HG03280 (cell line): ENCODE measurements at regions not wholly inside any gene's neighbourhood (a gene's known extent, or its start where the extent isn't known, plus 50 kb on each side); places are given as distances from the start of the nearest gene placed in this dataset.

Experiments
- ATAC-seq: cut with Tn5 transposase; IDR thresholded peaks from one replicate; pipeline ENCODE4 v1.9.1; 2021; ENCODE audit warnings: mild to moderate bottlenecking, moderate library complexity; ENCODE audit not compliant: unreplicated experiment

- ATAC-seq = no peak
Observed at GRCh38 chr17:79457376-79457775, 153.5 kb downstream of the RBFOX3 start.

DNA sequence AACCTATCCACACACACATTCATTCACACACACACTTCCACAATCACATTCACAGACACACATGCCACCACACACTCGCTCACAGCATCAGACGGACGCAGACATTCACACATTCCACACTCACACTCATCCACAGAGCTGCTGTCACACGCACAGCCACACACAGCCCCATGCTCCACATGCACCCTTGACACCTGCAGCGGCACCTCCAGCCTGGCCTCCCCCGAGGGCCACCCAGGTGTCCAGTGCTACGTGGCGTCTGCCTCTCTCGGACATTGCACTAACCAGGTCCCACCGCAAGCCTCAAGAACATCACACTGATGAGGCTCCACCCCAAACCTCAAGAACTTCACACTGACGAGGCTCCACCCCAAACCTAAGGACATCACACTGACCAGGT is 155.2 kb downstream of the RBFOX3 start:
- no peak for ATAC-seq

DNA sequence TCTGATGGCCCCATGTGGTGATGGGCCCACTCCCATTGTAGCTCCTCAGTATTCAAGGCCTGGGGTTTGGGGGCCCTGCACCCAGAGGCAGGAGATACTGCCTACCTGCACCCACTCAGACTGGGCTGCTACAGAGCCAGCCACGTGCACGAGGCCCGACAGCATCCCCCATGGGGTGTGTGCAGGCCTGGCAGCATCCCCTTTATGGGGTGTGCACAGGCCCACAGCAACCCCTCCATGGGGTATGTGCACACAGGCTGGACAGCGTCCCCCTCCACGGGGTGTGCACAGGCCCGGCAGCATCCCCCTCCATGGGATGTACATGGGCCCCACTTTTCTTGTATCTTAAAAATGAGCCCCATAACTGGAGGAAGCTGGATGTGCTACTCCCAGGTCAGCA is 156.0 kb downstream of the RBFOX3 start:
- ATAC-seq = no peak

GRCh38 chr17:79453481-79453880 is 157.4 kb downstream of the RBFOX3 start:
- no peak for ATAC-seq

GRCh38 chr17:79452706-79453105 is 158.1 kb downstream of the RBFOX3 start:
- ATAC-seq = no peak

DNA sequence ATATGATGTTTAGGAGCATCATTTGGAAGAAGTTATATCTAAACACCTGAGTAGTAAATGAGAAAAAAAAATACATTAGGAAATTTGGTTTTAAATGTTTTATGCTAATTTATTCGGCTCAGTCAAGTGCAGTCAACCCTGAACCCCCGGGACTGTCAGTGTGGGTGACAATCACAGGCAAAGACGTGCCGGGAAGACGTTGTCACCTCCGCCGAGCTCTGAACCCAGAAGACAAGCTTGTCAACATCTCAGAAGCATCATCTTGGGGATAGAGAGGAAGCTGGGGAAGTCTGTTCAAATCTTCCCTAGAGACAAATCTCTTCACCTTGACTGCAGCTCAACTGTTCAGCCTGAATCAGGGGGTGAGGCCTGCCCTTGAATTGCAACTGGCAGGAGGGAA is 159.7 kb downstream of the RBFOX3 start:
- no peak for ATAC-seq

GRCh38 chr17:79446399-79447009 is 164.3 kb downstream of the RBFOX3 start:
- ATAC-seq = no peak

GRCh38 chr17:79444198-79444597 is 166.7 kb downstream of the RBFOX3 start:
- ATAC-seq = no peak

DNA sequence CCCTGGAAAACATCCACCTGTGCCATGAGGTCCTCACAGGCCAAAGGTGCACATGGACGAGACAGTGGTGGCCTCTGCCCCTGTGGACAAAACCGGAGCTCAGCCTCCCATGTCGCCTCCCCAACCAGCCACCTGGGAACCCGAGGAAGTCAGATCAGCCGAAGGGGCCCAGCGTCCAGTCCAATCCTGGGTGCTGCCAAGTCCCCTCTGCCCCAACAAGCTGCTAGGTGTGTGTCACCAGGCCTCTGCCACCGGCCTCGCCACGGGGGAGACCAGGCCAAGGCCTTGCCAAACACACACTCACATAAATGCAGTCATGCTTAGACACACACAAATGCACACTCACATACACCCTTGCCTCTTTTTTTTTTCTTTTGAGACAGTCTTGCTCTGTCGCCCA is 167.8 kb downstream of the RBFOX3 start:
- no peak for ATAC-seq

DNA sequence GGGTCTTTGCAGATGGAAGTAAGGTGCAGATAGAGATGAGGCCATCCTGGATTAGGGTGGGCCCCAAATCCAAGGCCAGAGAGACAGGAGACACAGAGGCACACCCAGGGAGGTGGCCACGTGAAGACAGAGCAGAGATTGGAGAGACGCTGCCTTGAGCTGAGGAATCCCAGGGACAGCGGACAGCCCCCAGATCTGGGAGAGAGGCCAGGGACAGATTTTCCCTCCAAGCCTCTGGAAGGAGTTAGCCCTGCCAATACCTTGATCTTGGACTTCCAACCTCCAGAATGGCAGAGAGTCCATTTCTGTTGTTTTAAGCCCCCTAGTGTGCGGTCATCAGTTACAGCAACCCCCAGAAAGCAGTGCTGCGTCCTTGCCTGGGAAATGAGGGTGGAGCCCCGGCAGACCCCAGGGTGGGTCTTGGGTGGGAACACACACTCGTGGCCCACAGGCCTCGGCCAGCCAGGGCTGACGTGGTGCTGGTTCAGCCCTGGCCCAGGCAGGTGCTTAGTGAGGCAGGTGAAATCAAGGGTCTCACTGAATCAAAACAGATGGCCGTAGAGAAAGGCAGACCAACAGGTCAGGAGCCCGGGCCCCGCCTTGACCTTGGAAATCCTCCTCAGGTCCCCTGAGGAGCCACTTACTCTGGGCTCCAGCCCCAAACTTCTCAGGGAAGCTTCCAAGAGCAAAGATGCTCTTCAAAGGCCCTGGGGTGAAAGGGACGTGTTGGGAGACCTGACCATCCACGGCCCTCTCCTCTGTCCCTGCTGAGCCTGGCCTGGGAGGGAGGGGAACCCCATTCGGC is 169.3 kb downstream of the RBFOX3 start:
- no peak for ATAC-seq

DNA sequence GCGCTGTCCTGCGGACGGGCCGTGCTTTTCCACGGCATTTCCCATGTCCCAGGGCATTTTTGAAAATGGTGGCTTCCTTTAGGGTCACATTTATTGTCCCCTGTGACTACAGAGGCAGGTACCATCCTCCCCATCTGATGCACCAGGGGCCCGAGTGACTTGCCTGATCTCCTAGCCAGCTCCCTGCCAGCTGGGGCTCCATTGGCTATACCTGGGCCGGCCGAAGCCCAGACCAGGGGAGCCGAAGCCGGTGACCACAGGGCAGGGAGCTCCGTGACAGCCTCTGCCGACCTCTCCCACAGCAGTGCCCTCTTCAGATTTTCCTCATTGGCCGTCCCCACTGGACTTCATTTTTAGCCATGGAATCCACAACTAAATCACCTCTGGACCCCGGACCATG is 170.6 kb downstream of the RBFOX3 start:
- ATAC-seq = no peak

GRCh38 chr17:79439493-79439892 is 171.4 kb downstream of the RBFOX3 start:
- ATAC-seq = no peak

- no peak for ATAC-seq
Observed at GRCh38 chr17:79438546-79439334, 172.1 kb downstream of the RBFOX3 start.

GRCh38 chr17:79438058-79438457 is 172.8 kb downstream of the RBFOX3 start:
- ATAC-seq = no peak

DNA sequence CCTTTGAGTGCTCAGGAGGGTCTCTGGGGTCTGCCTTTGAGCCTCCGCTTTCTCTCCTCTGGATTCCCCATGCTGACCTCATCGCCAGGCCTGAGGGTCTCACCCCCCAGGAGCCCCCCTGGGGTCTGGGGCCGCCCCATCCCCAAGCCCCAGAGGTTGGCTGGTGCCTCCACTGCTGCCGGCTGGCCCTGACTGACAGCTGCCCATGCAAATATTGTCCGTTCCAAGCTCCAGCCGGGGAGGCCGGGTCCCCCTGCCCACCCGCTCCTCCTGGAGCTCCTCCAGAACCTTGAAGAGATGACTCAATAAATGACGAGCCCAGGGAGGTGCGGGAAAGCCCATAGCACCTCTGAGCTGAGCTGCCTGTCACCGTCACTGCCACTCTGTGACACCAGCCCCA is 173.8 kb downstream of the RBFOX3 start:
- no peak for ATAC-seq

GRCh38 chr17:79435962-79436361 is 174.9 kb downstream of the RBFOX3 start:
- ATAC-seq = no peak

DNA sequence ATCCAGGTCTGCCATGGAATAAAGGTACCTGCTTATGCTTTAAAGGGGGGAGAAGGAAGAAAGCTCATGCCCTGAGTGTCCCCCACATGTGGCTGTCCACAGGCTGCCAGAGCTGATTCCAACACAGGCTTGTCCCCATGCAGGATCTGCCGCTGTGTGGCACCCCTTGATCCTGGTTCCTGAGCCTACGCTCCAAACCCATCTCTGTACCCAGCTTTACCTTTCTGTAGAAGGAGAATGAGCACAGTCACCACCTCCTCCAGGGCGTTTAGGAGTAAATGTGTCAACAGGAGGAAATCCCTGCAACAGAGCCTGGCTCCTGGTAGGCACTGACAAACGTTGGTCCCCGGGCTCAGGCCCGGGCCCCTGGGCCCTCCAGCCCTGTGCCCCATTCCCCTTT is 175.6 kb downstream of the RBFOX3 start:
- ATAC-seq = no peak

DNA sequence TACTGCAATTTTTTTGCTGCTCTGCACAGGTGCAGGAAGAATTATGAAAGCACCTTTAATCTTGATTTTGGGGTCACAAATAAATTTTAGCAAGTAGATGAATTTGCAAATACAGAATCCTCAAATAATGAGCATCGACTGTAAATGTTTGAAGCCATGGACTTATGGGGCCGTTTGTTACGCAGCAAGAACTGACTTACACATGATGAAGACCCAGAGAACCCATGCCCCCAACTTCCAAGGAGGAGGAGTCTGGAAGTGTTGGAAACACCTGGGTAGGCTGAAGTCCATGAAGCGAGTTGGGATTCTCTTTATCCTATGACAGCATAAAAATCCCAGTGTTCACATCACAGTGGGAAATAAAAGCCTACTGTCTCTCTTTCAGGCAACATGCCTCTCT is 176.6 kb downstream of the RBFOX3 start:
- no peak for ATAC-seq

DNA sequence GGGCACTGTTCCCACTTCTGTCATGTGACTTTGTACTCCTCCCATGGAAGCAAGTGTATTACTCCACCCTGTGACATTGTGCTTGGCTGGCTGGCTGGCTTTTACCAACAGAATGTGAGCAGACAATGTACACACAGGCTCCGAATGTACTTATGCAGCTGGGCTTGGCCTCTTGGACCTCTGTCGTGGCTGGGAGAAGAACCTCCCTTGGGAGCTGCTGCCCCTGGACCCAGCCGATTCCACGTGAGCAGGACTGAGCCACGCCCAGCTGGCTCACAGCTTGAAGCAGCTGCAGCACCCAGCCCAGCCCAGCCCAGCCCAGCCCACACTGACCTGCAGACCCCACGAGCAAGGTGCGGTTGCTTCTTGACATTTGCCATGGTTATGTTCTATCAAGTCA is 177.5 kb downstream of the RBFOX3 start:
- no peak for ATAC-seq

DNA sequence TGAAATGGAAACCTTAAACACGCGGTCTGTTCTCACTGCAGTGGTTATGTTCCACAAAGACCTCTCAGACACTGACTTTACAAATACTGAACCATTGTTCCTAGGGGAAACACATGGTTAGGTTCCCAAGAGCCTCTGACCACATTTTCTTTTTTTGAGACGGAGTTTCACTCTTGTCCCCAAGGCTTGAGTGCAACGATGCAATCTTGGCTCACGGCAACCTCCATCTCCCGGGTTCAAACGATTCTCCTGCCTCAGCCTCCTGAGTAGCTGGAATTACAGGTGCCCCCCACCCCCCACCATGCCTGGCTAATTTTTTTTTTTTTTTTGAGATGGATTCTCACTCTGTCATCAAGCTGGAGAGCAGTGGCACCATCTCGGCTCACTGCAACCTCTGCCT is 179.7 kb downstream of the RBFOX3 start:
- ATAC-seq = no peak

DNA sequence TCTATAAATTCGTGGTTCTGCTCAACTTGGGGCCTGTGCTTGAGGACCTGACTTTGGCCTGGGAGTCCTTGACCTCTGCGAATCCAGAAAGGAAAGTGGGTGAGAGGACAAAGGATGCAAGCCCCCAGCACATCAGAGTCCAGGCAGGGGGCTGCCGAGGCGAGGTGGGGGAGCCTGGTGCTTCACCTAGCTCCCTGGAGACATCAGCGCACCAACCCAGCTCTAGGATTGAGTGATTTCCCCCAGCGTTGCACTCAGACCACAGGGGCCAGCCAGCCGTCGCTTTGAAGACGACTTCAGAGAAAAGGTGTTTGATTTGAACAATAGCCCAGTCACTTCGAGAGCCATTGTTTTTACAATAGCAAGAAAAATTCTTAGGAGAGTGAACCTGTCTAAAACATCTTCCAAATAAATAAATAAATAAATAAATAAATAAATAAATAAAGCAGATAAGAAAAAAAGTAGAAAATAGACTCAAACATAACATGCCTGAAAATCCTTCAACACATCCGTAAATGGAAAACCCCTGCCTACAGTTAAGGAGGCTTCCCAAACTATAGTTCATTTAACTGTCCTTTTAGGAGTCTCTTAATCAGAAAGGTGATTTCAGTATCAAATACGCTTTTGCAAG is 180.9 kb downstream of the RBFOX3 start:
- no peak for ATAC-seq
